Mesodermal cell (in vitro differentiated cells): ENCODE measurements at regions not wholly inside any gene's neighbourhood (a gene's known extent, or its start where the extent isn't known, plus 50 kb on each side); places are given as distances from the start of the nearest gene placed in this dataset.

Source experiments
- H3K27ac ChIP-seq: 2 replicates; pipeline ENCODE4 v1.7.0; 2013; ENCODE audit warnings: mild to moderate bottlenecking, low read depth, low read length, moderate library complexity; ENCODE audit not compliant: severe bottlenecking
- H3K36me3 ChIP-seq: 2 replicates; pipeline ENCODE4 v1.7.1; 2013; ENCODE audit warnings: mild to moderate bottlenecking, low read length, moderate library complexity; ENCODE audit not compliant: control insufficient read depth, insufficient read depth
- H3K4me1 ChIP-seq: one replicate; pipeline ENCODE4 v1.7.1; 2013; ENCODE audit warnings: mild to moderate bottlenecking, low read length; ENCODE audit not compliant: insufficient read depth, control insufficient read depth, poor library complexity, severe bottlenecking
- H3K4me3 ChIP-seq: 2 replicates; pipeline ENCODE4 v1.7.0; 2013; ENCODE audit warnings: low read length, control low read depth, mild to moderate bottlenecking; ENCODE audit not compliant: insufficient read depth, poor library complexity, severe bottlenecking; ENCODE audit errors: extremely low read depth
- H3K9me3 ChIP-seq: 2 replicates; pipeline ENCODE4 v1.7.1; 2013; ENCODE audit warnings: mild to moderate bottlenecking, low read length, moderate library complexity; ENCODE audit not compliant: control insufficient read depth
- WGBS, 2 experiments: methylation state at CpG; one replicate each; pipeline ENCODE4 v1.1.5; 2013; ENCODE audit warnings: missing lambda C conversion rate in 2 of 2; ENCODE audit not compliant: insufficient coverage in 2 of 2; 5-methylcytosine and 5-hydroxymethylcytosine counted together

DNA sequence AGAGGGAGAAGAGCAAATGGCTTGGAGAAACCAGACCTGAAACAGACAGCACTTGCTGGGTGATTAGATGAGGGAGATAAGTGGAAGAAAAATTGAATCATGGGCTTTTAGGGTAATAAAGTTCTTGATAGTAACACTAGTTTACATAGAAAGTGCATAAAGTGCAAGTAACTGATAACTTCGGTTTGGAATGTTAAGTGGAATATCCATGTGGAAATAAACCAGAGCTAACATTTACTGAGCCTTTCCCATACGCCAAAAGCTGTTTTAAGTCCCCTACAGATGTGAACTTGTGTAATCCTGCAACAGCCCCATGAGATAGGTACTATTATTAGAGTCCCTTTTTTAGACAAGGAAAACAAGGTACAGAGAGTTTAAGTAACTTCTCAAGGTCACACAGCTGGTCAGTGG is 77.1 kb upstream of the NUDT4 start:
- H3K4me1 ChIP-seq, result peaks cover 14% of the 10 kb centered on the region
- WGBS, 2 experiments, result 50% methylated on average over 1 of the region's 2 CpGs; no CpG with 5 or more reads in 1 of the 2 experiments
- H3K9me3 ChIP-seq, result no peaks in the 10 kb centered on the region
- peak overlapping the region; percentile 79 for H3K27ac ChIP-seq
- no peak overlapping the region for H3K4me3 ChIP-seq
- H3K36me3 ChIP-seq, result no peaks in the 10 kb centered on the region

DNA sequence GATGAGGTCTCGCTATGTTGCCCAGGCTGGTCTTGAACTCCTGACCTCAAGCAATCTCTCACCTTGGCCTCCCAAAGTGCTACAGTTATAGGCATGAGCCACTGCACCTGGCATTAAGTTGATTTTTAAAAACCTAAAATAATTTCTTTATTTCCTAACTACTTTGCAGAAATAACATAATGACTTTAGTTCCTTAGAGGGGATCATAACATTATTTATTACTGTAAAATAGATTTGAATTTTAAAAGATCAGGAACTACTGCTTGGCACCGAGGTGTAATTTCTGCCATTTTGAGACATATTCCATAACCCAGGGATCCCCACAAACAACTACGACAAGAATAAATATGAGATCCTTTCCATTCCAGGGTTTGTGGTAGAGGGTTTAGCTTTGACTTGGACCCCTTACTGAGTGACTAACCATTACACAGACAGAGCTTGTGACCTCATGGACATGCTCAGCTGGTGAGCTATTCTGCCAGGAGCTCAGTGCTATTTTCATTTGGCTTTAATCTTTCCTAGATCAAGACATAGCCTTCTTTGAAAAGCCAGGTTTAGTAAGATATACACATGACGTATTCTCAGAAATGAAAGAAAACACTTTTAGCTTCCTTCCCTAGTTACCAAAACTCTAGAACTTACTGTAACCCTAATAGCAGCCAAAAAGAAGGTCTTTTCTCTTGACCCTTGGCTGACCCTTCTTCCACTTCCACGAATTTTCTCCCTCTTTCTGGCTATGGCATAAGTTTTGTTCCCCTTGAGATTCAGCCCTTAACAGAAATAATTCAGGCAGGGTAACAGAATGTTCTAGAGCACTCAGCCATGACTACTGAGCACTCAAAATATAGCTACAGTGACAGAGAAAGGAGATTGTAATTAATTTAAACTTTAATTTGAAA is 75.1 kb upstream of the NUDT4 start:
- Histone ChIP-seq H3K4me1 (peaks cover 14% of the 10 kb centered on the region), H3K36me3 (no peaks in the 10 kb centered on the region), H3K27ac (peak overlapping the region; percentile 23), H3K4me3 (no peak overlapping the region), H3K9me3 (no peaks in the 10 kb centered on the region)
- WGBS, 2 experiments, result 90 to 100% methylated on average over 2 of the region's 5 CpGs

DNA sequence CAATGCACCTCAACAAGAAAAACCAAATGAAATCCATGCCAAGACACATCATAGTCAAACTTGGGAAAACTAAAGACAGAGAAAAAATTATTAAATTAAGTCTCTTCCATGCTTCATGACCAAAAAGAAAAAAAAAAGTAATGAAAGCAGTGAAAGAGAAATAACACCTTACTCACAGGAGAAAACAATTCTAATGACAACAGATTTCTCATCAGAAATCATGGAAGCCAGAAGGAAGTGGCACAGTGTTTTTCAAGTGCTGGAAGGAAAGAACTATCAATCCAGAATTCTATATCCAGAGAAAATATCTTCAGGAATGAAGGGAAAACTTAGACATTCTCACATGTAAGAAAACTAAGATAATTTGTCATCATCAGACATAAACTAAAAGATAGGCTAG is 71.1 kb upstream of the NUDT4 start:
- Histone ChIP-seq H3K27ac (no peak overlapping the region), H3K4me1 (peaks cover 8% of the 10 kb centered on the region), H3K36me3 (no peaks in the 10 kb centered on the region), H3K4me3 (no peak overlapping the region), H3K9me3 (no peaks in the 10 kb centered on the region)

DNA sequence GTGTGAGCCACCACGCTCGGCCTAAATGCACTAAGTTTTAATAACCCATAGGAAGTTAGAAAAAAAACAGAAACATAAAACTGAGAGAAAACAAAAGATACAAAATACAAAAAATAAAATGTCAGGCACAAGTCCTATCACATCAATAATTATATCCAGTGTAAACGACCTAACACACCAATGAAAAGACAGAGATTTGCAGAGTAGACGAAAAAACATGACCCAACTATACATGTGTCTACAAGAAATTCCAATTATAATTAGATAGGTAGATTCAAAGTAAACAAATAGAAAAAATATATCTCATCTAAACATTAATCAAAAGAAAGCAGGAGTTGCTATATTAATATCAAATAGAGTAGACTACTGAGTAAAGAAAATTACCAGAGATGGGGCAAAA is 69.4 kb upstream of the NUDT4 start:
- Histone ChIP-seq H3K27ac (no peak overlapping the region), H3K4me3 (no peak overlapping the region), H3K36me3 (no peaks in the 10 kb centered on the region), H3K4me1 (no peaks in the 10 kb centered on the region), H3K9me3 (no peaks in the 10 kb centered on the region)
- no CpG with 5 or more reads among the region's 4 CpGs for WGBS, 2 experiments

DNA sequence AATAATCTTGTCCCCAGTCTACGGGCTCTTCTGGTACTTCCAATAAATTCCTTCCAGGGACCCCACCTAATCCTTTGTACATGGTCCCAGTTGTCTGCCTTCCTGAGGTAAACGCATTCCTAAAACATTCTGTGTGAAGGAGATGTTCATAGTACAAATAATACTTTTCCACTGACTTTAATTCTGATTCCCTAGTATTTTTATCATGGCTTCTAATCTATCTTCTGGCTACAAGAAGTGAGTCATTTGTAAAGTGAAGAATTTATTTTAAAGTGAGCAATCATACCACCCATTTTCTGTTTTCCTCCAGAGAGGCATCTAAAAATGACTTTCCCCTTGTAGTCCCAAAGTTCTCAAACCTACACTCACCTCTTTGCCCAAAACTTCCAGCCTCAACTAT is 65.9 kb upstream of the NUDT4 start:
- 80% methylated on average over 1 of the region's 2 CpGs; no CpG with 5 or more reads in 1 of the 2 experiments for WGBS, 2 experiments
- H3K36me3 ChIP-seq, result no peaks in the 10 kb centered on the region
- H3K9me3 ChIP-seq, result no peaks in the 10 kb centered on the region
- H3K4me1 ChIP-seq, result peaks cover 2% of the 10 kb centered on the region
- no peak overlapping the region for H3K27ac ChIP-seq
- no peak overlapping the region for H3K4me3 ChIP-seq

DNA sequence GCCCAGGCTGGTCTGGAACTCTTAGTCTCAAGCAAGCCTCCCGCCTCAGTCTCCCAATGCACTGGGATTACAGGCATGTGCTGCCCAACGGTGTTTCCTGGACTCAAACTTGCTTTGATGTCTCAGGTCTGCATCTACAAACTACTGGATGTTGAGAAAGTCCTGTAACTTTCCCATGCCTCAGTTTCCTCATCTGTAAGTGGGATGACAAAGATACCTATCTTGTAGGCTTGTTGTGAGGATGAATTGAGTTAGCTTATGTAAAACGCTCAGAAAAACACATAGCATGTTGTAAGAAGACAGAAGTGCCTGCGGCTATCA is 63.6 kb upstream of the NUDT4 start:
- peaks cover 7% of the 10 kb centered on the region for H3K4me1 ChIP-seq
- H3K4me3 ChIP-seq, result no peak overlapping the region
- H3K27ac ChIP-seq, result no peak overlapping the region
- 85 to 100% methylated on average over 2 of the region's 4 CpGs for WGBS, 2 experiments
- H3K36me3 ChIP-seq, result no peaks in the 10 kb centered on the region
- no peaks in the 10 kb centered on the region for H3K9me3 ChIP-seq

DNA sequence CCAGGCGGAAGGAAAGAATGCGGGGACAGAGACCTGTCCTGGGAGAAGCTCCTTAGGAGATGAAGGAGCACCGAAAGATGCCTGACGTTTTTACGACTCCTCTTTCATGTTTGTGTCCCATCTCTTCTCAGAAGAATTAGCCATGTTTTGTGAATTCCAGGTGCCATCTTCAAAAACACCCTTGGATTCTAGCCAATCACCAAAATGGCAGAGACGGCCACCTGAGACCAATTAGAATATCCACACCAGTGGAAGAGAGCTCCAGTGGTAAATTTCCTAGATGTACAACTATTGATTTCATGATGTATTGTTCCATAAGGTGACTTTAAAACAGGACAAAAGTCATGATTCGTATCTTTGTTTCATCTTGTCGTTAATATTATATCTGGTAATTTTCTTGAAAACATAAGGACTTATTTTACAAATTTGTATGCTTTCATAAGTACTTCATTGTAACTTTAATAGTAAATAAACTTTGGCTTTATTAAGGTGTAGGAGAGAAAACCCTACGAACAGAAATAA is 62.3 kb upstream of the NUDT4 start:
- 84 to 90% methylated on average over 5 to 6 of the region's 9 CpGs for WGBS, 2 experiments
- no peaks in the 10 kb centered on the region for H3K36me3 ChIP-seq
- H3K4me1 ChIP-seq, result peaks cover 7% of the 10 kb centered on the region
- H3K9me3 ChIP-seq, result no peaks in the 10 kb centered on the region
- no peak overlapping the region for H3K27ac ChIP-seq
- no peak overlapping the region for H3K4me3 ChIP-seq

DNA sequence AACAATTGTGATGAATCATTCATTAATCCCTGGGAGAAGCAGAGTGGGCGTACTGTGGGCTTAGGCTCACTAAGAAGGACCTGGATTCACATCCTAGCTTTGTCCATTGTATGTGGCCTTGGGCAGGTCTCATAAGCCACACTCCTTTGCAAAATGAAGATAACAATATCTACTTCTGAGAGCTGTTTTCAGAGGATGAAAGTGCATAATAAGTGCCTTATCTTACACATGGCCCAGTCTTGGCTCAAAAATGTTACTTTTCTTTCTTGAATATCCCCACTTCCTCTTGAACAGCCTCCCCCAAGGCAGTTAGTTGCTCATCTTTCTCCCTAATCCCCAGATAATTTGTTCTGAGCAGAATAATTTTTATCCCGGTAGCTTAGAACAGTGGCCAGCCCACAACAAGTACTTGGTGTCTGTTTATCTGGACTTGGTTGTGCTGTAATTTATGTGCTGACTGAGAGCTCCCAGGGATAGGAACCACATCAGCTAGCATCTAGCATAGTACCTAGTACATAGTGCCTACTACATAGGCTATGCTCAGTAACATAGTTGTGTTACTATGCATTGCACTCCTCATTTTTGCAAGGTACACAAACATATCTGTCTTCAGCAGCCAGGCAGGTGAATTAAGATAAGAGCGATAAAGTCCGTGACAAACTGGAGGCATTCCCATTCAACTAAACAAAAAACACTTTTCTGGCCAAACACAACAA is 61.7 kb upstream of the NUDT4 start:
- peaks cover 7% of the 10 kb centered on the region for H3K4me1 ChIP-seq
- 0 to 50% methylated on average over 1 to 2 of the region's 4 CpGs for WGBS, 2 experiments
- H3K27ac ChIP-seq, result no peak overlapping the region
- no peak overlapping the region for H3K4me3 ChIP-seq
- H3K9me3 ChIP-seq, result no peaks in the 10 kb centered on the region
- no peaks in the 10 kb centered on the region for H3K36me3 ChIP-seq

DNA sequence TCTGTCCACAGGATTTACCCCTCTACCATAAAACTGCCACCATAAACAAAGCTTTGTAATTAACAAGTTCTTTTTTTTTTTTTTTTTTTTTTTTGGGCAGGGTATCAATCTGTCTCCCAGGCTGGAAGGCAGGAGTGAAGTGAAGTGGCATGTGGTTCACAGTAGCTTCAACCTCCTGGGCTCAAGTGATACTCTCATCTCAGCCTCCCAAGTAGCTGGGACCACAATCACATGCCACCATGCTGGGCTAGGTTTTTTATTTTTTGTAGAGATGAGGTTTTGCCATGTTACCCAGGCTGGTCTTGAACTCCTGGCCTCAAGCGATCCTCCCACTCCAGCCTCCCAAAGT is 61.1 kb upstream of the NUDT4 start:
- H3K4me3 ChIP-seq, result no peak overlapping the region
- H3K4me1 ChIP-seq, result peaks cover 7% of the 10 kb centered on the region
- no peaks in the 10 kb centered on the region for H3K9me3 ChIP-seq
- H3K27ac ChIP-seq, result no peak overlapping the region
- no CpG with 5 or more reads among the region's 1 CpG for WGBS, 2 experiments
- H3K36me3 ChIP-seq, result no peaks in the 10 kb centered on the region

DNA sequence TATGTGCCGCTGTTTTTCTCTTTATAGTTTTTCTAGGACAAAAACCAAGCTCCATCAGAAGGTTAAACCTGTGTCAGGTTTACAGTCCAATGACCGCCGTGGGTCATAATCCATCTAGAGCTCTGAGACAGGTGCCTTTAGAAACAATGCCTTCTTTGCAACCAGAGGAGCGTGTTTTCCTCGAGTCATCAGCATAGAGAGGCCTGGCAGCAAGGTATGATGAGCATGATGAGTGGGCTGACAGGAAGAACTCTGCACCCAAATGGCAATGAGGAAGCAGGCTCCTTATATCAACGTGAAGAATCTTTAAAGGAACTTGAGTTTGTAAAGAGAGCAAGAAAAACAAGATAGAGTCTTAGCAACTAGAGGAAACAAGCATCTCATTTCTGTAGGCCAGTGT is 60.5 kb upstream of the NUDT4 start:
- Histone ChIP-seq H3K4me1 (peaks cover 7% of the 10 kb centered on the region), H3K9me3 (no peaks in the 10 kb centered on the region), H3K27ac (peak overlapping the region; percentile 7), H3K4me3 (no peak overlapping the region), H3K36me3 (no peaks in the 10 kb centered on the region)
- 89 to 94% methylated on average over 5 of the region's 6 CpGs for WGBS, 2 experiments
